NCI-H82 treated with DMSO at 0.1 percent for 48 hours (cell line): ENCODE measurements at regions not wholly inside any gene's neighbourhood (a gene's known extent, or its start where the extent isn't known, plus 50 kb on each side); places are given as distances from the start of the nearest gene placed in this dataset.

Experiments
- DNase-seq: peaks from one replicate; lab custom pipeline; 2025; ENCODE audit not compliant: unreplicated experiment; lab: John Stamatoyannopoulos, UW

DNA sequence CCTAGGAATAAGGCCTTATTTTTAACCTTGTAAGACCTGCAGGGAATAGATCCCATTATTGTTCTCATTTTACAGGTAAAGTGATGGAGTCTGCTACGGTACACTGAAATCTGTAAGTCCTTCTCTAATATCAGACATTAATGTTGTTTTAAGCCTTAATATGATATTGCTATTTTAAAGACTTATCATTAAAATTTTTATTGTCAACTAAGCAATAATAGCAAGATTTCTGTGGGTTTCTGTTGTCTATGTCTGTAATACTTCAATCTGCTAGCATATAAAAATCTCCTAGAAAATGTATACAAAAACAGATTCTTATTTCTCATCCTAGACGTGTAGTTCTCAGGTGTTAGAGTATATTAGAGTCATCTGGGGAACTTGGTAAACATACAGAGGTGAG, 317.5 kb upstream of the TENM4 start:
- DNase-seq = no peak

DNA sequence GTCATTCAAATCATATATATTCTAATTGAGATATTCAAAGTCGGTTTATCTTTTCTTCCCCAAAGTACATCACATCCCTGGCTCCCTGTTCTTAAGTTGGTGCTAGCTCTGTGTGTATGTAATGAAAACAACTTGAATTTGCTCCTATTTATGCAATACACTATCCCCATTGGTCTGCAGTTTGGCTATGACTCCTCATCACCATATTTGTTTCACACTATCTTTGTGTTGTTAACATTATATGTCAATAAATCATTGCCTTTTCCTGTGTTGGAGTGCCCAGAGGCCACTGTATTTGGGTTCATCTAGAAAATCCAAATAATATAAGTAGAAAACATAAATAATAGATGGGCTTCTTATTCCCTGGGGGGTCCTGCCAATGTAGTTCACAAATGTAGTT, 306.6 kb upstream of the TENM4 start:
- DNase-seq = no peak

DNA sequence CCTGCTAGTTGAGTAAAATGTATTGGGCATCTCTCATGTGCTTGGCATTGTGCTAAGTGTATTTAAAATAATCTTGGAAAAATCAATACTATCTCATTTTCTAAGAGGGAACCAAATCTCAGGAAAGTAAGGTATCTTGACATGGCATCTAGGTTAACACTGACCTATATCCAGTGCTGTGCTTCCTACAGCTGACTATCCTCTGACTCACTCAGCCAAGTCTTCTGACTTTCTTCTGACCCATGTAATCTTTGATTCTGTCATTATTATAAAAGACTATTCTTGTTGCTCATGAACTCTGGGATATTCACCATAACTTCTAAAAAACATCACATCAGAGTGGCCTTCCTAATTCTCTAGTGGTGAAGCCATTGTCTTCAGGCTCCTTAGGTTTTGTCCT, 304.1 kb upstream of the TENM4 start:
- no peak for DNase-seq

DNA sequence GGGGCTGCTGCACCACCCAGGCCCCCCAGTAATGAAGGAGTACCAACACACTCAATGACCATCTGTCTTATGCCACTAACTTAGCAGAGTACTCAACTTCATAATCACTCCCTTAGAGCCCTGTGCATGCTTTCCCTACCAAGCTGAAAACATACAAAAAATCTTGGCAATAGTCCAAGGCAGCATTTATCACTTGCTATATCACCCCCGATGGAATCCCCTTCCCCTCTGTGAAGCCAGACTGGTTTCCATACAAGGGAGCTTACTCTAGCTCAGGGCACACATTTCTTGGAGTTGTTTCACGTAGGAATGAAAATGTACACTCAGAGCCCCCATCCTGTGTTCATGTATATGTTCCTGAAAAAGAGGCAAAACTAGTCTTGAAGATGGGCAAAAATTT, 301.3 kb upstream of the TENM4 start:
- DNase-seq = no peak

DNA sequence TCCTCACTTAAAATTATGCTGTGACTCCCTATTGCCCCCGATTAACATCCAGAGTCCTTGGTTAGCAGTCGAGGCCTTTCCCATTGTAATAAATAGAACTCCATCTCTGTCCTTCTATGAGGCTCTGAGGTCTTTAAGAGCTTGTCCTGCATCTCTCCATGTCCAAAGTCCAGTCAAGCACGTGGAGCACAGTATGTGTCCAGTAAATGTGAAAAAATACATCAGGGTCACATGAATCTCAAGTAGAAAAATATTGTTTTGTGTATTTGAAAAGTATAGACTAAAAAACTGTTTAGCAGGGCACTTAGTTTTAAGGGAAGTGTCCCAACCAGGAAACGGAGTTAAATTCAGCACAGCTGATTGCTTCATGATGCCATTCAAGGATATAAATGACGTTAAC, 298.8 kb upstream of the TENM4 start:
- DNase-seq = no peak

DNA sequence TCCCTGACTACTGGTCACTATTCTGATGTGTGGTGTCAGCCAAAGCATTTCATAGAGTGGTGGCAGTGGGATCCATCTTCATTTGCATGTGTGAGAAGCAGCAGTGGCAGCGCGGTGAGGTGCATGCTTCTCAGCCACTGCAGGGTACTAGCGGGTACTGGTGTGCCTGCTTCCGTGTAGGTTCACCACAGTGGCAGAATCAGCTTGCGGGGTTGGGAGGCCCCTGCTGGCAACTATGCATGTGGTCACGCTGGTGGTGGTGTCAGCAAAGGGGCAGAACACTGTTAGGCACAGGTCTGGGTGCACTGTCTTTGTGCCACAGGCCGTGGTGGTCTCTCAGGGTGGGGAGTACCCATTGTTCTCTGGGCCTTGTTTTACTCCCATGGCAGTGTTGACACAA, 286.4 kb upstream of the TENM4 start:
- DNase-seq = no peak

DNA sequence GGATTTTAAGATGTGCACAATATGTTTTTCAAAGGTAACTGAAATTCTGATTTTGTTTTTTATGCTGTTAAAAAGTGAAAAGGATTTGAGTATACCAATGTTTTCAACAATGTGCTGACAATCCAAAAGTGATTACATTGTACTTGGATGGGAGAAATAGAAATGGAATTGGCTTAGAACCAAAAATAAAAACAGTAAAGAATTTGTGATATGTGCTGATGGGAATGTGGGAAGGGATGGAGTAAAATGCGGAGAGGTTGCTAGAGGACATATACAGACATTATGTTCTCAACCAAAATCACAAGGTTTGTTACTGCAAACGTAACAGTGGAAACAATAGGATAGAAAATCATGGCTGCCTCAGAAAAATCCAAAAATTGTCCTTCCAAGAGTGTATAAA, 279.3 kb upstream of the TENM4 start:
- DNase-seq = no peak

DNA sequence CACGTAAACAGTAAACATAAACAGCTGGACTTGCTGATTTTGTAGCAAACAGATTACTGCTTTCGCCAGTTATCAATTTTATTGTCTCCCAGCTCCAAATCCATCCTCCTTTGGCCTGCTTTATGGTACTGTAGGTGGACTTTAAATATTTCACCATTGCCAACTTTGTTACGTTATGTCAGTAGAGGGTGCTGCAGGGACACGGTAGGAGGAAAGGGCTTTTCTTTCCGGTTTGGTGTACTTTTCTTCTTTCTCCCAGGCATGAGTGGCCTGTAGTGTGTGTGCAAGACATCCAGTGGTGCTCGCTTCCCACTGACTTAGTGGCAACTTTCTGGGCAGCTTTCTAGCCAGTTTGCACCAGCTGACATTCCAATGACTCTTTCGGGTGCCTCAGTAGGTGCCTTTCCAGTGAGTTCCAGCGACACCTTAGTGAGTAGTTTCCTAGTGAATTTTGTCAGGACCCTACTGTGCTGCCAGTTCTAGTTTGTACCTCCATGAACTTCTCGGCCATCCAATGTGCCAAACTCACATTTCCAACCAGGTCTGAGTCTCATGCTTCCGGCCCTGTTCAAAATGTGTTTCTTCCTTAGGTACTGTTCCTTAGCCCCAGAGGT, 267.6 kb upstream of the TENM4 start:
- DNase-seq = peak; percentile 8

DNA sequence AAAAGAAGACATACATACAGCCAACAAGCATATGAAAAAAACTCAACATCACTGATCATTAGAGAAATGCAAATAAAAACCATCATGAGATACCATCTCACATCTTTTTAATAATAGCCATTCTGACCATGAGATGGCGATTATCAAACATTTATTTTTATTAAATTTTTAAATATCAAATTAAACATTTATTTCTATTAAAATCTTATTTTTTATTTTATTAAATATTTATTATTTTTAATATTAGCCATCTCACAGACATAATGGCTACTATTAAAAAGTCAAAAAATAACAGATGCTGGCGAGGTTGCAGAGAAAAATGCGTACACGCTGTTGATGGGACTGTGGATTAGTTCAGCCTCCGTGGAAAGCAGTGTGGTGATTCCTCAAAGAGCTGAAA, 264.8 kb upstream of the TENM4 start:
- no peak for DNase-seq

DNA sequence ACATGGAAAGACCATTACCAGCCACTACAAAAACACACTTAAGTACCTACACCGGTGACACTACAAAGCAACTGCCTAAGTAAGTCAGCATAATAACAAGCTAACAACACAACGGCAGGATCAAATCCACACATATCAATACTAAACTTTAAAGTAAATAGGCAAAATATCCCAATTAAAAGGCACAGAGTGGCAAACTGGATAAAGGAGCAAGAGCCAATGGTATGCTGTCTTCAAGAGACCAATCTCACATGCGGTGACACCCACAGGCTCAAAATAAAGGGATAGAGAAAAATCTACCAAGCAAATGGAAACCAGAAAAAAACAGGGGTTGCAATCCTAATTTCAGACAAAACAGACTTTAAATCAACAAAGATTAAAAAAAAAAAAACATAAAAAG, 261.5 kb upstream of the TENM4 start:
- DNase-seq = no peak

DNA sequence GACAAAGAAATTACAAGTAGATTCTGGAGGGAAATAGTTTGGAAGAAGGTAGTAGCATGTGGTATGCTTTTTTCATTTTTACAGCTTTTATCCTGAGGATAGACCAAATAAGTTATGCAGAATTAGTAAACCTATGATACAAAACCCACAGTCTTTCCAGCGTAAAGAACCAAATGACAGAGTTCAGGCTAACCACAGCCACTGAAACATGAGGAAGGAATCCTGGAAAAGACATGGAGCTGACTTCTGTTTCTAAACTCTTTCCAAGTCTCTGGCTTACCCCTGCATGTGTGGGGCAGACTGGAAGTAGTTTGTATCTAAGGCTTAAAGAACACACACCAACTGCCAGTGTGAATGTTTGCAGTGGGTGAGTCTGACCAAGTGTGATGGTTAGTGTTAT, 258.4 kb upstream of the TENM4 start:
- no peak for DNase-seq

DNA sequence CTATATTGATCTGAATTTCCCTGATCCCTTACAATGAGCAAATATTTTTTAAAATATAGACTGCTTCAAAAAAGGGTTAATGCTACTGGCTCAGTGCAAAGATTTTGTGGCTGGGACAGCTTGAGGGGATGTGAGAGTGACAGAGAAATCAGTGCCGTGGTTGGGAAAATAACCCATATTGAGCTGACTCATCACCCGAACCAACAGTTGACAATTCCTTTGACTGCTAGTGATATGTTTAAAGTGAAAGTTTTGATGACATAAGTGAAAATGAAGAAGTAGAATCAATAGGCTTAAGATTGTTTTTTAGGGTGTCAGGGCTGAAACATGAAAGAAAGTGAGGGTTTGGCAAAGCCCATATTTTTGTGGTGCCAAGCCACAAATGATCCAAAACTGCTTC, 257.1 kb upstream of the TENM4 start:
- DNase-seq = no peak

DNA sequence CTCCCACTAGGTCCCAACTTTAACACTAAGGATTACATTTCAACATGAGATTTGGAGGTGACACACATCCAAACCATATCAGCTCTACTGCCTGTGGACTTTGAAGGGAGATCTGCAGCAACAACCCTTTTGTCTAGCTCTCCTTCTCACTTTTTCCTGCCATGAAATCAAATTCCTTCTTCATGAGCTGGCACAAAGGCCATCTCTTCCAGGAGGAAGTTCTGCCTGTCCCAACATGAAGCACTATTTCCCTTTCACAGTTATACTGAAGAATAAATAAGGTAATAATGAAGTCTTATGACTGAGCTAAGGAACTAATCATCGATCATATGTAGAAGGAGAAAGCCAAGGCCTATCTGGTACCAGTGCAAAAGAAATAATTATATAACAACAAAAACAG, 253.5 kb upstream of the TENM4 start:
- DNase-seq = no peak

DNA sequence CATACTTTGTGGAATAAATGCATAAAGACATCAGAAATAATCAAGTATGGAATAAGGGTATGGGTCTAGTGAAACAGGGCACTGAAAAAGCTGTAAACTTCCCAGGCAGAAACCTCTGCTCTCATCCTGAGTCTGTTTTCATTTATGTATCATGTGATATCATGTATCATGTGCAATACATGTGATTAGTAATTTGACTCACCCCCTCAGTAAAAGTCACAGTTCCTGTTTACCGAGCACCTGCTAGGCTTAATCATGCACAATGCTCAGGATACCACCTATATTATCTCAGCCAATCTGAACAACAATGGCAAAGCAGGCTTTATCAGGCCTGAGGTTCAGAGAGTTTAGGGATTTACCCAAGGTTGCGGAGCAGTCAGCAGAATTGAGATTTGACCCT, 250.6 kb upstream of the TENM4 start:
- no peak for DNase-seq

DNA sequence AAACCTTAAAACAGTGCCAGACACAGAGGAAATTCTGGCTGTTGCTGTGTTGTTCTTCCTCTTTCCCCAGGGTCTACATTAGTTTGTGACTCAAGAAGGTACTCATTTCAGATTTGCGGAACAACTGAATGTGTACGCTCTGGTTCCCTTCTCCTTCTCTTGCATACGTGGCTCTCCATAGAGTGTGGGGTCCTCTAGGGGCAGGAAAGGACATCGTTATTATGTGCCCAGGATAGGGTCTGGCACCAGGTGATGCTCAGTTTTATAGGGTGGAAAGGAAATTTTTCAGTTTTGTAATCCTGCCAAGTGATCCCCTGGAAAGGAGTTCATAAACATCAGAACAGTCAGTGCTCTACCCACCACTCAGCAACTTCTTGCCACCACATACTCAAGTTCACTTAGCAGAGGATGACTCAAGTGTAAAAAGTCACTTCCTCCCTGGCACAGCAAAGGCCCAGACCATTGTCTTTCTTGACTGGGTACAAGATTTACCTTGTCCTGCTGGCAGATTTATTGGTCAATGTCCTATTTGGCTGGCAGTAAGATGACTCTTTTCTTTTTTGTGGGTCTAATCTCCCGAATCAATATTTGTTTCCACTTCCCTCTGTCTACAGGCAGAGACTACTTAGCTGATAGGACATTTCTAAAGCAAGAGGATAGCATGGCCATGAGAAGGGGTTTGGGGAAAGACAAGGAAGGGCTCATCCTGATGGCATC, 246.0 kb upstream of the TENM4 start:
- no peak for DNase-seq

DNA sequence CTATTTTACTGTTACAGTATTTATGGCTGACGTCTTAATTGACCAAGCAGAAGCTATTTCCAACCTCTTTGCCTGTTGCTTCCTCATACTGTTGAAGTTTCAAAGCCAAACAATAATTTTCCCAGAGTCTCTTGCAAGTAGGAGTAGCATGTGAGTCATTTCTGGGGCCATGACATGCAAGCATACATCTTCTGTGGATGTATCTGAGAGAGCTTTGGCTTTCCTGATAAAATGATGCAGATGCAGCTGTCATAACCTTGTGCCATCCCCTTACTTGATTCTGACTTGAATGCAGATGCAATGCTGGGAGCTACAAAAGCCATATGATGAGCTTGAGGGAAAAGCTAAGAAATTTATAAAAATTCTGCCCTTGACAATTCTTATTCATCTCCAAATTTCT, 243.1 kb upstream of the TENM4 start:
- no peak for DNase-seq

DNA sequence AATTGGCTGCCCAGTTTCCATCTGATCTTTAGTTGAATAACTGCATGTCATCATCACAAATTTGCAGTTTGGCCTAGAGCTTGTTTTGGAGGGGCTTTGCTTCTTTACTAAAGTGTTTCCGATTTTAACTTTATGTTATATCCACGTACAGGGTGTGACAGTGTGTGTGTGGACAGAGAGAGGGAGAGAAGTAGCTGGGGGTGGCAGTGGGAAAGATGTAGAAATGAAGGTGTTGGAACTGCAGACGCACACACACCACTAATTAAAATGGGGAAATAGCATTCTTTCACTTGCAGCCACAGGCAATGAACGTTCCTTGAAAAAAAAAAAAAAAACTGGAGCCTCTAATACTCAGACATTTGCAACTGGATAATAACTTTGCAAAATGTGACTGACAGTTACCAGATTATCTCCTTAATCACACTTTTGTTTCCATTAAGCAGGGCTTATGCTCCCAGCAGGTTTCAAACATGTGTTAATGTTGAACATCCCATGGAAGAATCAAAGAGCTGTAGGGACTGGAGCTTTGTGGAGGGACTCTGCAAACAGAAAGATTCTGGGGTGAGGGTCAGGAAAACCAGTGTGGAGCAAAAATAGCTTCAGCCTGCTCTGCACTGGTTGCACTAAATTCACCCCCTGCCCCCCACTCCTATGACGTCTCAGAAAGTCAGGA, 238.1 kb upstream of the TENM4 start:
- no peak for DNase-seq

DNA sequence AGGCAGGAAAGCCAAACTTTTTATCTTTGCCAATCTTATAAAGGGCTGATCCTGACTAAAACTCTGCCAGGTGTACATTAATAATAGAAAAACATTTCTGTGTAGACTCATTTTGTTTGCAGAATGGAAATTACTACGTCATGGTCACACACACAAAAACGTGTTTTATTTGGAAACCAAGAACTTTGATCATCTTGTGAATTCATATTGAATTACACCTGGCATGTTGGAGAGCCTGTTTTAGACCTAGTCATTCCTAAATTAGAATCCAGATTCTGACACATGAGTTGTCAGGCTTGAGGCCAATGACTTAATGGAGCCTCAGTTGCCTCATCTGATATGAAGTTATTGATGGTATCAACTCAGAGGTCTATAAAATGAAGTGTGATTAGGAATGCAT, 235.6 kb upstream of the TENM4 start:
- DNase-seq = no peak

DNA sequence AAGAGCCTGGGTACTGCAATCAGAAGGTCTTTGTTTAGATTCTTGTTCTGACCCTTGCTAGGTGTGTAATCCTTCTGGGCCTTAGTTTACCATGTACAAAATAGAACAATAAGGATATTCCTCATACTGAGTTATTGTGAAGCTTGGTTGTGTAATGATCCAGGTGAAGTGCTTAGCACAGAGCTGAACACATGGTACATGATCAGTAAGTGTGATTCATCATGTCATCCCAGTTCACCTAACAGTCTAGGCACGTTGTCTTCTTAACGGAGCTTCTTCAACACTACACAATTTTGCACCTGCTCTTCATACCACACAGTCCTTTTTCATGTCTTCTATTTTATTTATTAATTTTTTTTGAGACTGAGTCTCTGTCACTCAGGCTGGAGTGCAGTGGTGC, 234.3 kb upstream of the TENM4 start:
- no peak for DNase-seq

DNA sequence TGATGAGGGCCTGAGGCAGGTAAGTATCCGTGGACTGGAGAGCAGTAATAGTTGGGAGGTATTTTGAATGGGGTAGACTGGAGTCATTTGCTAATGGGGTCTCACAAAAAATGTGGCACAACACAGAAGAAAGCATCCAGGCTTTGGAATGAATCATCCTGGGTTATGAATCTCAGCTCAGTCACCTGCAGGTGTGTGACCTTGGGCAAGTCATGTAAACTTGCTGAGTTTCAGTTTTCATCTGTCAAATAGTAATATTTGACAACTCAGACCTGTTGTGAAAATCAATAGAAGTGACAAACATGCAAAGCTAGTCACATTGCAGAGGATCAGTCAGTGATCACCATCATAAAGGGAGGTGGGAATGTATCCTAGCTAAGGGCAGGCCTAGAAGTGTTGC, 232.0 kb upstream of the TENM4 start:
- DNase-seq = no peak

DNA sequence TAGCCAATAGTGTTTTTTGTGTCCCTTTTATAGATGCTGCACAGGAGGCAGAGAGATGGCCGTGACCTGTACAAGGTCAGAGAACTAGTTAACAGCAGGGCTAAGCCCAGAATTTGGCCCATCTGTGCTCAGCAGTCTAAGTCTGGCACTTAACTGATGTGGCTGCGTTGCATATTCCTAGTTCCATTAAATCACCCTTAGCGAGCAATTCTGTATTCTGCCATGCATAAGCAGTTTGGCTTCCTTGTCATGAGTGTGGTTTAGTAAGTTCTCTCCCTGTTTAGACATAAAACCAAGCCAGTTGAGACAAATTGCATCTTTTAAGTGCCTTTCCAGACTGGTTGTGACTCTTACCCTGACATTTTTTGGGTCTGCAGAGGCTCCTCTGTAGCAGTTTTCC, 230.6 kb upstream of the TENM4 start:
- DNase-seq = no peak

DNA sequence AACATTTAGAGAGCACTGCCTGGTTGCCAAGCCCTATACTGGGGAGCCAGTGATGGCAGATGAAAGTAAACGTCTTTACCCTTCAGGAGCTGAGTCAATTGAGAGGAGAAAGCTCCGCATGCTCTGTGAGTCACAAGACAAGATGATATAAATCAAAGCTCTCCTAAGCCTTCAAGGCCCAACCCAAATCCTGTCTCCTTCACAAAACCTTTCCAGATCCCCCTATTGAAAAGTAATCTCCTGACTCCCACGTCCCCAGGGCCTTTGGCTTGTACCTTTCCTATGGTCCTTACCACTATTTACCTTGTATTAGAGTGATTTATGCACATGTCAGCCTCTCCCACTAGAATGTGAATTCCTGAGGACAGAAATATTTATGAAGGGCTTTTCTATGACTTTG, 230.1 kb upstream of the TENM4 start:
- DNase-seq = no peak

DNA sequence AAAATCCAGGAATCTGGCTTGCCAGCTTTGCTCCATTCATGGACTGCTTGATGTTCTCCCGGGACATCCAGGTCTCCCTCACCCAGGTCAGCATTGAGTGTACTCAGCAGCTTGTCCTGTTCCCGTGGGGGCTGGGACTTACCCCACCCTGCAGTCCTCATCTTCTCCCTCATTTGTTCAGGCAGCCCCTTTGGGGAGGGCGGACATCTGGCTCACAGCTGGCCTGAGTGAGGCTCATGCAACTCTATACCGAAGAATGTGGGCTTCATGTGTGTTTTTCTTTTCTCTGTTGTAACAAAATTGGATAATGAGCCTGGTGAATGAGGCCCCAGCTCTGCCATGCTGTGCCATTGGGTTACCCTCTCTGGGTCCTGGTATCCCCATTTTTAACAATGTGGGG, 227.7 kb upstream of the TENM4 start:
- DNase-seq = no peak
